A549 (cell line): ENCODE measurements at regions not wholly inside any gene's neighbourhood (a gene's known extent, or its start where the extent isn't known, plus 50 kb on each side); places are given as distances from the start of the nearest gene placed in this dataset.

Experiments
- ATAC-seq, 2 experiments: fragments of 200-7000 bp in 1 of 2; fragments of >200 bp in 1 of 2; cut with Nextera tagmentation in 1 of 2; cut with Tn5 transposase in 1 of 2; 3 replicates each; pipeline versions ENCODE4 v1.8.0 to v1.9.1; 2018 to 2020; ENCODE audit warnings: mild to moderate bottlenecking in 1 of 2, moderate library complexity in 1 of 2
- CTCF ChIA-PET: fragments of 300-600 bp; sonication (Branson Sonifier 250); formaldehyde crosslinking; extraction: SDS; loops from one replicate; lab custom pipeline; 2021; ENCODE audit warnings: antibody characterized with exemption, inconsistent platforms; lab: Yijun Ruan, JAX
- POLR2A ChIA-PET: fragments of 350-600 bp; formaldehyde crosslinking; extraction: SDS; loops from one replicate; lab custom pipeline; 2021; ENCODE audit warnings: antibody characterized with exemption, inconsistent platforms; lab: Yijun Ruan, JAX
- DNase-seq, 2 experiments: peaks; one replicate each; pipeline versions ENCODE4 v3.0.0 to v3.0.0-alpha.2; 2011 to 2016; ENCODE audit warnings: low read depth in 1 of 2, low spot score in 1 of 2
- FAIRE-seq: peaks from 2 replicates; lab custom pipeline; 2011; peaks lifted over from hg19 to GRCh38; lab: Jason Lieb, UNC
- H3K27ac ChIP-seq, 2 experiments: fragments of >200 bp; sonication (Bioruptor Twin); formaldehyde crosslinking; 3 replicates each; pipeline ENCODE4 v1.5.1; 2016 to 2017
- H3K4me1 ChIP-seq: fragments of >200 bp; sonication (Bioruptor Twin); formaldehyde crosslinking; 3 replicates; pipeline ENCODE4 v1.6.1; 2016
- H3K4me2 ChIP-seq: fragments of >200 bp; sonication (Bioruptor Twin); formaldehyde crosslinking; 3 replicates; pipeline ENCODE4 v1.6.1; 2016
- H3K4me3 ChIP-seq: fragments of >200 bp; sonication (Bioruptor Twin); formaldehyde crosslinking; 3 replicates; pipeline ENCODE4 v1.5.1; 2016
- H3K9me3 ChIP-seq: fragments of >200 bp; sonication (Bioruptor Twin); formaldehyde crosslinking; 3 replicates; pipeline ENCODE4 v1.6.1; 2016
- BHLHE40 ChIP-seq: IDR thresholded peaks from 2 replicates; pipeline ENCODE4 v1.6.1; 2012; ENCODE audit warnings: low read depth, low read length, inconsistent platforms
- CBX2 ChIP-seq: fragments of 200-600 bp; sonication (generic); IDR thresholded peaks from 2 replicates; pipeline ENCODE4 v1.6.1; 2016; ENCODE audit warnings: low read depth, mild to moderate bottlenecking, borderline replicate concordance
- CBX8 ChIP-seq: fragments of 200-600 bp; sonication (generic); IDR thresholded peaks from 2 replicates; pipeline ENCODE4 v1.6.1; 2016
- CEBPB ChIP-seq, 2 experiments: fragments of >200 bp in 1 of 2; sonication (Bioruptor Twin) in 1 of 2; formaldehyde crosslinking in 1 of 2; IDR thresholded peaks; 2 replicates each; pipeline ENCODE4 v1.6.1; 2012 to 2016
- CHD2 ChIP-seq: fragments of 150-350 bp; IDR thresholded peaks from 2 replicates; pipeline ENCODE4 v1.6.1; 2014; ENCODE audit warnings: low read length; ENCODE audit not compliant: partially characterized antibody
- CHD4 ChIP-seq: fragments of 200-600 bp; sonication (generic); IDR thresholded peaks from 2 replicates; pipeline ENCODE4 v1.6.1; 2016; ENCODE audit warnings: antibody characterized with exemption, mild to moderate bottlenecking, borderline replicate concordance
- EHMT2 ChIP-seq: fragments of 200-600 bp; sonication (generic); IDR thresholded peaks from 2 replicates; pipeline ENCODE4 v1.6.1; 2016; ENCODE audit warnings: antibody characterized with exemption, low read depth, mild to moderate bottlenecking, moderate library complexity
- EP300 ChIP-seq, 2 experiments: fragments of >200 bp; sonication (Bioruptor Twin); formaldehyde crosslinking; IDR thresholded peaks; 2 replicates in 1 of 2; 3 replicates in 1 of 2; pipeline ENCODE4 v1.6.1; 2016 to 2017
- ESRRA ChIP-seq: fragments of 150-350 bp; IDR thresholded peaks from 2 replicates; pipeline ENCODE4 v1.6.1; 2014; ENCODE audit warnings: mild to moderate bottlenecking, low read length, borderline replicate concordance
- FOXS1 ChIP-seq: fragments of 250-450 bp; sonication (Bioruptor Pico); IDR thresholded peaks from 2 replicates; pipeline ENCODE4 v1.5.0; 2020; ENCODE audit warnings: mild to moderate bottlenecking, moderate library complexity
- HDAC2 ChIP-seq: fragments of 200-600 bp; sonication (generic); IDR thresholded peaks from 2 replicates; pipeline ENCODE4 v1.6.1; 2016
- HEYL ChIP-seq: fragments of 250-450 bp; sonication (Bioruptor Pico); IDR thresholded peaks from 2 replicates; pipeline ENCODE4 v1.8.0; 2021; ENCODE audit warnings: mild to moderate bottlenecking, moderate library complexity
- HOXB13 ChIP-seq: fragments of 250-450 bp; sonication (Bioruptor Pico); IDR thresholded peaks from 2 replicates; pipeline ENCODE4 v1.5.0; 2020; ENCODE audit warnings: low read depth, mild to moderate bottlenecking, moderate library complexity
- HOXB5 ChIP-seq: fragments of 250-450 bp; sonication (Bioruptor Pico); IDR thresholded peaks from 2 replicates; pipeline ENCODE4 v1.5.0; 2020; ENCODE audit warnings: mild to moderate bottlenecking, moderate library complexity
- KDM5A ChIP-seq: fragments of 200-600 bp; sonication (generic); IDR thresholded peaks from 2 replicates; pipeline ENCODE4 v1.6.1; 2016; ENCODE audit warnings: antibody characterized with exemption, mild to moderate bottlenecking
- MAFK ChIP-seq: fragments of 450-650 bp; IDR thresholded peaks from 2 replicates; pipeline ENCODE4 v1.6.1; 2014; ENCODE audit not compliant: partially characterized antibody
- NFE2L2 ChIP-seq: fragments of 150-350 bp; conservative IDR thresholded peaks from 2 replicates; pipeline ENCODE4 v1.6.1; 2014; ENCODE audit warnings: low read length
- NR3C1 ChIP-seq: fragments of >200 bp; sonication (Bioruptor Twin); formaldehyde crosslinking; IDR thresholded peaks from 3 replicates; pipeline ENCODE4 v1.6.1; 2017
- PHF8 ChIP-seq: fragments of 200-600 bp; sonication (generic); IDR thresholded peaks from 2 replicates; pipeline ENCODE4 v1.6.1; 2016; ENCODE audit warnings: low read depth, mild to moderate bottlenecking, antibody characterized with exemption, moderate library complexity, borderline replicate concordance
- RFX5 ChIP-seq: fragments of 450-650 bp; IDR thresholded peaks from 2 replicates; pipeline ENCODE4 v1.7.1; 2014; ENCODE audit warnings: antibody characterized with exemption, mild to moderate bottlenecking, moderate library complexity
- RNF2 ChIP-seq: fragments of 200-600 bp; sonication (generic); IDR thresholded peaks from 2 replicates; pipeline ENCODE4 v1.6.1; 2016; ENCODE audit warnings: low read depth, mild to moderate bottlenecking, antibody characterized with exemption, moderate library complexity, borderline replicate concordance
- SMC3 ChIP-seq: fragments of >200 bp; sonication (Bioruptor Twin); formaldehyde crosslinking; IDR thresholded peaks from 3 replicates; pipeline ENCODE4 v1.6.1; 2018; ENCODE audit warnings: inconsistent platforms
- TFCP2L1 ChIP-seq: fragments of 250-450 bp; sonication (Bioruptor Pico); IDR thresholded peaks from 2 replicates; pipeline ENCODE4 v1.5.0; 2021; ENCODE audit warnings: mild to moderate bottlenecking
- ZC3H11A ChIP-seq: fragments of 450-650 bp; IDR thresholded peaks from 2 replicates; pipeline ENCODE4 v1.6.1; 2014; ENCODE audit warnings: antibody characterized with exemption, mild to moderate bottlenecking
- WGBS: methylation state at CpG from one replicate; pipeline ENCODE4 v1.1.6; 2017; ENCODE audit errors: missing lambda C conversion rate; 5-methylcytosine and 5-hydroxymethylcytosine counted together
- TF ChIP-seq, protein P1 (sequence below): fragments of 150-350 bp; IDR thresholded peaks from 2 replicates; pipeline ENCODE4 v1.6.1; 2014; ENCODE audit warnings: low read depth, mild to moderate bottlenecking, low read length
- TF ChIP-seq, protein P2 (sequence below): fragments of 250-450 bp; sonication (Bioruptor Pico); IDR thresholded peaks from 2 replicates; pipeline ENCODE4 v1.5.0; 2021; ENCODE audit warnings: mild to moderate bottlenecking, moderate library complexity, borderline replicate concordance
- TF ChIP-seq, protein P3 (sequence below): fragments of >200 bp; sonication (Bioruptor Twin); formaldehyde crosslinking; IDR thresholded peaks from 2 replicates; pipeline ENCODE4 v1.6.1; 2016

DNA sequence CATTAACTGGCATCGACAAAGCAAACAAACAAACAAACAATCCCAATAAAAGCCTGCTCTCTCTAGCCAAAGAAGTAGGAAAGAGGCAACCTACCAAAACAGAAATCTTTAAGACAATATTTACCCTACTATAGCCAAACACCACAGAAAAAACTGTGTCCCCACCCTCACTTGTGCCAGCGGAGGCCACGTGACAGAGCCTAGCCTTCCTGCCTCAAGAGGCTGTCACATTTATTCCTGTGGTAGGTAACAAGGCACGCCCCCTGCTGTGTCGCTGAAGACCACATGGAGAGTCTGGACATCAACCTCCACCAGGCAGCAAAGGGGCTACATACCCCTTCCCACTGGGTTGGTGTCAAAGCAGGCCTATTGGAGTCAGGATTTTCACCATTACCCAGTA lies 148.1 kb downstream of the LMNTD1 start:
- H3K4me2 ChIP-seq: no peak overlapping the region
- FAIRE-seq (no peak), ATAC-seq (no peak), DNase-seq (no peak)
- H3K4me1 ChIP-seq: no peaks in the 10 kb centered on the region
- H3K4me3 ChIP-seq: no peak overlapping the region
- ChIA-PET POLR2A (no interaction called here), CTCF (interaction anchor here (1.3 kb wide), 1 partner anchor 17 kb away, joined by 4 read pairs; no protein-coding TSS in a partner anchor)
- no peak overlapping the region for H3K27ac ChIP-seq
- TF ChIP-seq KDM5A (no peak), EP300 (IDR thresholded peaks at IDR 0.05) (no peak), CBX2 (no peak), CHD2 (no peak), RFX5 (no peak), HOXB13 (CRISPR knock-in tag) (no peak), CHD4 (no peak), PHF8 (no peak), CBX8 (no peak), NFE2L2 (no peak), EHMT2 (no peak), BHLHE40 (no peak), CEBPB (IDR thresholded peaks at IDR 0.05) (no peak), NR3C1 (no peak), HDAC2 (no peak), ESRRA (no peak)
- TF ChIP-seq, protein P1, sequence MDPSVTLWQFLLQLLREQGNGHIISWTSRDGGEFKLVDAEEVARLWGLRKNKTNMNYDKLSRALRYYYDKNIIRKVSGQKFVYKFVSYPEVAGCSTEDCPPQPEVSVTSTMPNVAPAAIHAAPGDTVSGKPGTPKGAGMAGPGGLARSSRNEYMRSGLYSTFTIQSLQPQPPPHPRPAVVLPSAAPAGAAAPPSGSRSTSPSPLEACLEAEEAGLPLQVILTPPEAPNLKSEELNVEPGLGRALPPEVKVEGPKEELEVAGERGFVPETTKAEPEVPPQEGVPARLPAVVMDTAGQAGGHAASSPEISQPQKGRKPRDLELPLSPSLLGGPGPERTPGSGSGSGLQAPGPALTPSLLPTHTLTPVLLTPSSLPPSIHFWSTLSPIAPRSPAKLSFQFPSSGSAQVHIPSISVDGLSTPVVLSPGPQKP: no peak
- TF ChIP-seq, protein P2, sequence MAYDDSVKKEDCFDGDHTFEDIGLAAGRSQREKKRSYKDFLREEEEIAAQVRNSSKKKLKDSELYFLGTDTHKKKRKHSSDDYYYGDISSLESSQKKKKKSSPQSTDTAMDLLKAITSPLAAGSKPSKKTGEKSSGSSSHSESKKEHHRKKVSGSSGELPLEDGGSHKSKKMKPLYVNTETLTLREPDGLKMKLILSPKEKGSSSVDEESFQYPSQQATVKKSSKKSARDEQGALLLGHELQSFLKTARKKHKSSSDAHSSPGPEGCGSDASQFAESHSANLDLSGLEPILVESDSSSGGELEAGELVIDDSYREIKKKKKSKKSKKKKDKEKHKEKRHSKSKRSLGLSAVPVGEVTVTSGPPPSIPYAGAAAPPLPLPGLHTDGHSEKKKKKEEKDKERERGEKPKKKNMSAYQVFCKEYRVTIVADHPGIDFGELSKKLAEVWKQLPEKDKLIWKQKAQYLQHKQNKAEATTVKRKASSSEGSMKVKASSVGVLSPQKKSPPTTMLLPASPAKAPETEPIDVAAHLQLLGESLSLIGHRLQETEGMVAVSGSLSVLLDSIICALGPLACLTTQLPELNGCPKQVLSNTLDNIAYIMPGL (CRISPR knock-in tag): no peak
- TF ChIP-seq, all 56 proteins: peak for 0
- WGBS: 78% methylated on average over 5 of the region's 5 CpGs
- 0 out of 3 replicates have a peak, but pooled peaks cover 3% of the 10 kb centered on the region for H3K9me3 ChIP-seq

DNA sequence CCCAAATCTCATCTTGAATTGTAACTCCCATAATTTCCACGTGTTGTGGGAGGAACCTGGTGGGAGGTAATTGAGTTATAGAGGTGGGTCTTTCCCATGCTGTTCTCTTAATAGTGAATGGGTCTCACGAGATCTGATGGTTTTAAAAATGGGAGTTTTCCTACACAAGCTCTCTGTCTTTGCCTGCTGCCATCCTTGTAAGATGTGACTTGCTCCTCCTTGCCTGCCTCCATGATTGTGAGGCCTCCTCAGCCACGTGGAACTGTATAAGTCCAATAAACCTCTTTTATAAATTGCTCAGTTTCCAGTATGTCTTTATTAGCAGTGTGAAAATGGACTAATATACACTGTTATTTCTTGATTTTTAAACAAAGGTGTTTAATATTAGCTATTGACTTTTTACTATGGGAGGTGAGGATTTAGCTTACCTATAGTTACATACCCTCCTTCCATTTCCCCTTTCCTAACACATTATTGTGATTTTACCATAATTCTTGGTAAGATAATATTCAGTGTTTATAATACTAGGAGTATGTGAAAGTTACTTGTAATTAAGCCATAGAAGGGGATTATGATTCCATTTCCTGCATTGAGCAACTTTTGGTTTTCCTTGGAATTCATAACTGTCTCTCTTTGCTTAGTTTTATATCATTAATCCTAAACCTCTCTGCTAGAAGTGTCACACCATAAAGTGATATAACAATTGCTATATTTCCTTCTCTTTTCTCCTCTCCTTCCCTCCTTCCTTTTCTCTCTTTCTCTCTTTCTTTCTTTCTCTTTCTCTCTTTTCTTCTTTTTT lies 151.0 kb upstream of the KRAS start:
- POLR2A ChIA-PET: no interaction called here
- Histone ChIP-seq H3K27ac (no peak overlapping the region), H3K4me3 (no peak overlapping the region), H3K4me1 (no peaks in the 10 kb centered on the region), H3K9me3 (0 out of 3 replicates have a peak, but pooled peaks cover 3% of the 10 kb centered on the region), H3K4me2 (no peak overlapping the region)
- FAIRE-seq (no peak), DNase-seq (no peak), ATAC-seq (no peak)
- CTCF ChIA-PET: interaction anchor here (0.9 kb wide), 1 partner anchor 14 kb away, joined by 3 read pairs; no protein-coding TSS in a partner anchor
- 13% methylated on average over 3 of the region's 3 CpGs for WGBS
- TF ChIP-seq ESRRA: no peak
- no peak for TF ChIP-seq FOXS1 (CRISPR knock-in tag)
- TF ChIP-seq RNF2: no peak
- TF ChIP-seq HEYL (CRISPR knock-in tag): no peak
- TF ChIP-seq CBX2: no peak
- no peak for TF ChIP-seq CEBPB (IDR thresholded peaks at IDR 0.05)
- no peak for TF ChIP-seq HOXB5 (CRISPR knock-in tag)
- TF ChIP-seq, protein P1: no peak
- no peak for TF ChIP-seq MAFK
- no peak for TF ChIP-seq CHD2
- no peak for TF ChIP-seq SMC3
- TF ChIP-seq ZC3H11A: no peak
- TF ChIP-seq, protein P3, sequence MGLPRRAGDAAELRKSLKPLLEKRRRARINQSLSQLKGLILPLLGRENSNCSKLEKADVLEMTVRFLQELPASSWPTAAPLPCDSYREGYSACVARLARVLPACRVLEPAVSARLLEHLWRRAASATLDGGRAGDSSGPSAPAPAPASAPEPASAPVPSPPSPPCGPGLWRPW: no peak
- no peak for TF ChIP-seq CBX8
- TF ChIP-seq TFCP2L1 (CRISPR knock-in tag): no peak
- no peak for TF ChIP-seq EP300 (IDR thresholded peaks at IDR 0.05)
- no peak for TF ChIP-seq RFX5
- no peak for TF ChIP-seq HOXB13 (CRISPR knock-in tag)
